OCI-LY7 (cell line): ENCODE measurements at regions not wholly inside any gene's neighbourhood (a gene's known extent, or its start where the extent isn't known, plus 50 kb on each side); places are given as distances from the start of the nearest gene placed in this dataset.

ENCODE experiments used
- BruUV-seq: library from RNA; stranded (reverse); fragments of 400-500 nt; replicated peaks from 2 replicates; lab custom pipeline; 2021; lab: Mats Ljungman, UMichigan
- CTCF ChIA-PET: fragments of 300-600 bp; sonication (Branson Sonifier 250); formaldehyde crosslinking; loops from one replicate; lab custom pipeline; 2022; ENCODE audit warnings: antibody characterized with exemption; ENCODE audit not compliant: unreplicated experiment; lab: Charles Lee
- POLR2A ChIA-PET: fragments of 300-600 bp; sonication (Branson Sonifier 250); formaldehyde crosslinking; loops from one replicate; lab custom pipeline; 2022; ENCODE audit warnings: antibody characterized with exemption; lab: Charles Lee
- DNase-seq: peaks from one replicate; pipeline ENCODE4 v3.0.0-alpha.2; 2015; ENCODE audit warnings: low spot score
- H2AFZ ChIP-seq: fragments of 200-600 bp; sonication (generic), shearing (Covaris generic); 2 replicates; pipeline ENCODE4 v1.6.1; 2014; ENCODE audit warnings: mild to moderate bottlenecking, antibody characterized with exemption, low read length, moderate library complexity
- H3K27ac ChIP-seq: fragments of 200-600 bp; sonication (generic); 2 replicates; pipeline ENCODE4 v1.5.1; 2014; ENCODE audit warnings: mixed run types, low read depth, mild to moderate bottlenecking, moderate library complexity, low read length, inconsistent platforms; ENCODE audit not compliant: poor library complexity, severe bottlenecking
- H3K36me3 ChIP-seq: fragments of 200-600 bp; sonication (generic); 2 replicates; pipeline ENCODE4 v1.6.1; 2014; ENCODE audit warnings: mild to moderate bottlenecking, antibody characterized with exemption, low read length, moderate library complexity, mixed read lengths; ENCODE audit not compliant: insufficient read depth
- H3K4me1 ChIP-seq: fragments of 200-600 bp; sonication (generic); 2 replicates; pipeline ENCODE4 v1.5.1; 2014; ENCODE audit warnings: mild to moderate bottlenecking, low read length; ENCODE audit not compliant: insufficient read depth, poor library complexity, severe bottlenecking
- H3K4me2 ChIP-seq: fragments of 200-600 bp; sonication (generic); 2 replicates; pipeline ENCODE4 v1.6.1; 2014; ENCODE audit warnings: mild to moderate bottlenecking, low read length
- H3K4me3 ChIP-seq: fragments of 200-600 bp; sonication (generic); 2 replicates; pipeline ENCODE4 v1.5.1; 2014; ENCODE audit warnings: mild to moderate bottlenecking, low read depth, low read length; ENCODE audit not compliant: poor library complexity, severe bottlenecking
- H3K79me2 ChIP-seq: fragments of 200-600 bp; sonication (generic); 2 replicates; pipeline ENCODE4 v1.6.1; 2016; ENCODE audit warnings: low read depth, mild to moderate bottlenecking, low read length, moderate library complexity, mixed read lengths; ENCODE audit not compliant: insufficient read depth
- H3K9me2 ChIP-seq: fragments of 200-600 bp; sonication (generic); 2 replicates; pipeline ENCODE4 v1.6.1; 2016; ENCODE audit warnings: mild to moderate bottlenecking, low read length, mixed read lengths; ENCODE audit not compliant: insufficient read depth
- H3K9me3 ChIP-seq: fragments of 200-600 bp; sonication (generic); 2 replicates; pipeline ENCODE4 v1.6.1; 2014; ENCODE audit warnings: mild to moderate bottlenecking, mixed run types, low read length, mixed read lengths
- H4K20me1 ChIP-seq: fragments of 200-600 bp; sonication (generic); 2 replicates; pipeline ENCODE4 v1.6.1; 2014; ENCODE audit warnings: mild to moderate bottlenecking, antibody characterized with exemption, low read length, moderate library complexity, mixed read lengths; ENCODE audit not compliant: insufficient read depth
- EZH2phosphoT487 ChIP-seq: fragments of 200-600 bp; sonication (generic); IDR thresholded peaks from 2 replicates; pipeline ENCODE4 v1.6.1; 2018; ENCODE audit warnings: low read depth, borderline replicate concordance, mild to moderate bottlenecking, mixed run types, antibody characterized with exemption, low read length, moderate library complexity, mixed read lengths
- intact Hi-C: fragments of 100-400 bp; cut with micrococcal nuclease; formaldehyde crosslinking; loops from one replicate; pipeline ENCODE4 v1.10.0; 2022; ENCODE audit not compliant: unreplicated experiment
- TF ChIP-seq, protein P1 (sequence below): fragments of 200-600 bp; sonication (generic); conservative IDR thresholded peaks from 2 replicates; pipeline ENCODE4 v1.5.1; 2014; ENCODE audit warnings: mild to moderate bottlenecking, antibody characterized with exemption, low read length, moderate library complexity, mixed read lengths

DNA sequence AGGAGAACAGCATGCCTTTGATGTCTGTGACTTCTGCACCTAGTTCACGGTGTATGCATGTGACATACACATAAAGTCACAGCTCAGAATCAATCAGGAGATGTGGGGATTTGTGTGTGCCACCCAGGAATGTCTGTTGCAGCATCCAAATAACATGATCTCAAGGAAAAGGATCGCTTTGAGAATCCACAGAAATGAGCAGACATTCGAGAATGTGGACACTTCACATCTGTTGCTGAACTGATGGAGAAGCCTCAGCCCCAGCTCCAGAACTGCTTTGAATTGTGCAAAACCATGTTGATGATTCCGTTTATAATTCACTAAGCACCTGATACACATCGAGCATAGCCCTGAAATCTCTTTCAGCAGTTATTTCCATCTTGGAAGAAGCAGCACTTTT is 208.6 kb downstream of the CMPK2 start:
- H3K4me3 ChIP-seq: no peak overlapping the region
- H4K20me1 ChIP-seq: no peaks in the 10 kb centered on the region
- no peak overlapping the region for H3K4me2 ChIP-seq
- H3K27ac ChIP-seq: no peak overlapping the region
- ChIA-PET CTCF (no interaction called here), POLR2A (no interaction called here)
- no peaks in the 10 kb centered on the region for H3K36me3 ChIP-seq
- BruUV-seq: no TSS peak
- DNase-seq: no peak
- intact Hi-C loops: no loop called here
- H2AFZ ChIP-seq: no peak overlapping the region
- H3K9me2 ChIP-seq: no peaks in the 10 kb centered on the region
- no peaks in the 10 kb centered on the region for H3K79me2 ChIP-seq
- H3K4me1 ChIP-seq: no peaks in the 10 kb centered on the region
- no peak for TF ChIP-seq EZH2phosphoT487
- H3K9me3 ChIP-seq: no peaks in the 10 kb centered on the region

- H3K79me2 ChIP-seq: no peaks in the 10 kb centered on the region
- CTCF ChIA-PET: no interaction called here
- no peak overlapping the region for H2AFZ ChIP-seq
- no peak for DNase-seq
- no peaks in the 10 kb centered on the region for H3K9me2 ChIP-seq
- intact Hi-C loops: no loop called here
- no peaks in the 10 kb centered on the region for H3K4me1 ChIP-seq
- no peaks in the 10 kb centered on the region for H4K20me1 ChIP-seq
- H3K36me3 ChIP-seq: no peaks in the 10 kb centered on the region
- TF ChIP-seq, protein P1, sequence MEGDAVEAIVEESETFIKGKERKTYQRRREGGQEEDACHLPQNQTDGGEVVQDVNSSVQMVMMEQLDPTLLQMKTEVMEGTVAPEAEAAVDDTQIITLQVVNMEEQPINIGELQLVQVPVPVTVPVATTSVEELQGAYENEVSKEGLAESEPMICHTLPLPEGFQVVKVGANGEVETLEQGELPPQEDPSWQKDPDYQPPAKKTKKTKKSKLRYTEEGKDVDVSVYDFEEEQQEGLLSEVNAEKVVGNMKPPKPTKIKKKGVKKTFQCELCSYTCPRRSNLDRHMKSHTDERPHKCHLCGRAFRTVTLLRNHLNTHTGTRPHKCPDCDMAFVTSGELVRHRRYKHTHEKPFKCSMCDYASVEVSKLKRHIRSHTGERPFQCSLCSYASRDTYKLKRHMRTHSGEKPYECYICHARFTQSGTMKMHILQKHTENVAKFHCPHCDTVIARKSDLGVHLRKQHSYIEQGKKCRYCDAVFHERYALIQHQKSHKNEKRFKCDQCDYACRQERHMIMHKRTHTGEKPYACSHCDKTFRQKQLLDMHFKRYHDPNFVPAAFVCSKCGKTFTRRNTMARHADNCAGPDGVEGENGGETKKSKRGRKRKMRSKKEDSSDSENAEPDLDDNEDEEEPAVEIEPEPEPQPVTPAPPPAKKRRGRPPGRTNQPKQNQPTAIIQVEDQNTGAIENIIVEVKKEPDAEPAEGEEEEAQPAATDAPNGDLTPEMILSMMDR: no peak
- H3K4me2 ChIP-seq: no peak overlapping the region
- H3K4me3 ChIP-seq: no peak overlapping the region
- no peak overlapping the region for H3K27ac ChIP-seq
- H3K9me3 ChIP-seq: no peaks in the 10 kb centered on the region
- BruUV-seq: no TSS peak
- POLR2A ChIA-PET: interaction anchor here (1.4 kb wide), 1 partner anchor 15 kb away, joined by 3 read pairs; no protein-coding TSS in a partner anchor
Observed at GRCh38 chr2:6657855-6658254, 207.9 kb downstream of the CMPK2 start.

- CTCF ChIA-PET: no interaction called here
- POLR2A ChIA-PET: no interaction called here
- H3K79me2 ChIP-seq: no peaks in the 10 kb centered on the region
- no peak overlapping the region for H3K4me2 ChIP-seq
- no peaks in the 10 kb centered on the region for H3K9me2 ChIP-seq
- no peak for DNase-seq
- H3K4me3 ChIP-seq: no peak overlapping the region
- no peak overlapping the region for H3K27ac ChIP-seq
- no peak overlapping the region for H2AFZ ChIP-seq
- intact Hi-C loops: loop anchor here (10.0 kb wide), 1 partner anchor 160 kb away; no protein-coding TSS in a partner anchor
- H3K9me3 ChIP-seq: no peaks in the 10 kb centered on the region
- BruUV-seq: no TSS peak
- no peaks in the 10 kb centered on the region for H3K4me1 ChIP-seq
- H4K20me1 ChIP-seq: no peaks in the 10 kb centered on the region
- H3K36me3 ChIP-seq: no peaks in the 10 kb centered on the region
- TF ChIP-seq, protein P1: no peak
- TF ChIP-seq EZH2phosphoT487: no peak
Observed at GRCh38 chr2:6664332-6665061, 201.2 kb downstream of the CMPK2 start.
